HCT116 (cell line): ENCODE measurements at regions not wholly inside any gene's neighbourhood (a gene's known extent, or its start where the extent isn't known, plus 50 kb on each side); places are given as distances from the start of the nearest gene placed in this dataset.

Experiments used
- ATAC-seq: fragments of 200-7000 bp; cut with Tn5 transposase; 2 replicates; pipeline ENCODE4 v1.9.1; 2020; ENCODE audit warnings: mild to moderate bottlenecking, moderate library complexity
- BruUV-seq: library from RNA; stranded (reverse); fragments of 400-500 nt; replicated peaks from 2 replicates; lab custom pipeline; 2021; lab: Mats Ljungman, UMichigan
- CTCF ChIA-PET: fragments of 300-600 bp; sonication (Branson Sonifier 250); formaldehyde crosslinking; loops from one replicate; lab custom pipeline; 2021; ENCODE audit warnings: antibody characterized with exemption; lab: Charles Lee
- POLR2A ChIA-PET: fragments of 300-600, 350-600 bp; sonication (Branson Sonifier 250); formaldehyde crosslinking; loops from one replicate; lab custom pipeline; 2021; ENCODE audit warnings: antibody characterized with exemption; lab: Charles Lee
- RAD21 ChIA-PET, 2 experiments: fragments of 300-600 bp; sonication (Branson Sonifier 250); formaldehyde crosslinking; loops; one replicate each; lab custom pipeline; 2023; ENCODE audit warnings: low total read pairs in 2 of 2; ENCODE audit not compliant: uncharacterized antibody in 2 of 2, unreplicated experiment in 2 of 2, low non-redundant PET in 1 of 2; lab: Charles Lee
- DNase-seq: peaks from one replicate; pipeline ENCODE4 v3.0.0-alpha.2; 2010; ENCODE audit warnings: low read depth, low spot score
- H2AFZ ChIP-seq: fragments of 200-600 bp; shearing (Covaris generic), sonication (generic); 2 replicates; pipeline ENCODE4 v1.6.1; 2017; ENCODE audit warnings: low read depth, mixed run types, mixed read lengths, antibody characterized with exemption, low read length; ENCODE audit not compliant: poor library complexity, severe bottlenecking
- H3K27ac ChIP-seq: 2 replicates; pipeline ENCODE4 v1.5.1; 2012; ENCODE audit warnings: low read depth, low read length
- H3K27me3 ChIP-seq: fragments of 200-600 bp; sonication (generic); 2 replicates; pipeline ENCODE4 v1.6.1; 2016; ENCODE audit warnings: mixed run types, low read length, mixed read lengths; ENCODE audit not compliant: insufficient read depth
- H3K36me3 ChIP-seq, 2 experiments: fragments of 200-500 bp in 1 of 2; fragments of 200-600 bp in 1 of 2; sonication (Bioruptor generic) in 1 of 2; sonication (generic) in 1 of 2; 2 replicates each; pipeline versions ENCODE4 v1.5.1 to v1.6.1; 2014 to 2016; ENCODE audit warnings: low read length in 2 of 2, inconsistent platforms in 1 of 2, mixed read lengths in 1 of 2, mixed run types in 1 of 2; ENCODE audit not compliant: insufficient read depth in 2 of 2, control insufficient read depth in 1 of 2
- H3K4me1 ChIP-seq, 2 experiments: fragments of 200-600 bp in 1 of 2; sonication (generic) in 1 of 2; 2 replicates each; pipeline versions ENCODE4 v1.5.1 to v1.6.1; 2012 to 2017; ENCODE audit warnings: low read length in 2 of 2, inconsistent platforms in 1 of 2, mild to moderate bottlenecking in 1 of 2, mixed read lengths in 1 of 2, mixed run types in 1 of 2, moderate library complexity in 1 of 2; ENCODE audit not compliant: insufficient read depth in 2 of 2, control insufficient read depth in 1 of 2
- H3K4me2 ChIP-seq: fragments of 200-600 bp; sonication (generic); 2 replicates; pipeline ENCODE4 v1.6.1; 2017; ENCODE audit warnings: mixed run types, low read length, mixed read lengths
- H3K4me3 ChIP-seq, 2 experiments: fragments of 200-600 bp in 1 of 2; sonication (generic) in 1 of 2; replicated peaks in 1 of 2; 2 replicates each; pipeline ENCODE4 v1.5.1; 2011 to 2016; ENCODE audit warnings: low read length in 2 of 2, control low read depth in 1 of 2, low read depth in 1 of 2, mild to moderate bottlenecking in 1 of 2, mixed read lengths in 1 of 2, mixed run types in 1 of 2
- H3K79me2 ChIP-seq: fragments of 200-600 bp; sonication (generic); 2 replicates; pipeline ENCODE4 v1.6.1; 2017; ENCODE audit warnings: mild to moderate bottlenecking, mixed run types, low read length, moderate library complexity, mixed read lengths; ENCODE audit not compliant: insufficient read depth
- H3K9ac ChIP-seq: fragments of 200-600 bp; sonication (generic); 2 replicates; pipeline ENCODE4 v1.6.1; 2016; ENCODE audit warnings: low read length, mixed read lengths
- H3K9me2 ChIP-seq: fragments of 200-600 bp; sonication (generic), shearing (Covaris generic); 2 replicates; pipeline ENCODE4 v1.6.1; 2017; ENCODE audit warnings: mixed run types, mild to moderate bottlenecking, moderate library complexity; ENCODE audit not compliant: insufficient read depth
- H3K9me3 ChIP-seq, 2 experiments: fragments of 200-500 bp in 1 of 2; fragments of 200-600 bp in 1 of 2; sonication (Bioruptor generic) in 1 of 2; sonication (generic) in 1 of 2; 2 replicates each; pipeline ENCODE4 v1.6.1; 2014 to 2017; ENCODE audit warnings: low read length in 2 of 2, mixed read lengths in 2 of 2, inconsistent platforms in 1 of 2, low read depth in 1 of 2, mild to moderate bottlenecking in 1 of 2, mixed run types in 1 of 2, moderate library complexity in 1 of 2; ENCODE audit not compliant: control insufficient read depth in 1 of 2, insufficient read depth in 1 of 2
- H4K20me1 ChIP-seq: fragments of 200-600 bp; sonication (generic), shearing (Covaris generic); 2 replicates; pipeline ENCODE4 v1.6.1; 2017; ENCODE audit warnings: mixed run types, mild to moderate bottlenecking, moderate library complexity; ENCODE audit not compliant: insufficient read depth
- CBX3 ChIP-seq: IDR thresholded peaks from 2 replicates; pipeline ENCODE4 v1.6.1; 2012; ENCODE audit warnings: low read depth
- CEBPB ChIP-seq: IDR thresholded peaks from 2 replicates; pipeline ENCODE4 v1.6.1; 2012; ENCODE audit warnings: low read depth
- CTCF ChIP-seq, 3 experiments: fragments of 200-600 bp in 1 of 3; sonication (generic) in 1 of 3; IDR thresholded peaks in 2 of 3; conservative IDR thresholded peaks in 1 of 3; 2 replicates each; pipeline ENCODE4 v1.5.1; 2012 to 2017; ENCODE audit warnings: low read depth in 2 of 3, low read length in 2 of 3, antibody characterized with exemption in 1 of 3, borderline replicate concordance in 1 of 3, control low read depth in 1 of 3, mild to moderate bottlenecking in 1 of 3, mixed read lengths in 1 of 3, mixed run types in 1 of 3, moderate library complexity in 1 of 3; ENCODE audit not compliant: insufficient read depth in 1 of 3
- EZH2phosphoT487 ChIP-seq: fragments of 200-600 bp; IDR thresholded peaks from 2 replicates; pipeline ENCODE4 v1.6.1; 2018; ENCODE audit warnings: antibody characterized with exemption, borderline replicate concordance
- JUND ChIP-seq: IDR thresholded peaks from 2 replicates; pipeline ENCODE4 v1.6.1; 2012
- POLR2AphosphoS5 ChIP-seq: IDR thresholded peaks from 2 replicates; pipeline ENCODE4 v1.6.1; 2011; ENCODE audit warnings: mild to moderate bottlenecking, low read depth, low read length, moderate library complexity
- RAD21 ChIP-seq: IDR thresholded peaks from 2 replicates; pipeline ENCODE4 v1.6.1; 2012; ENCODE audit warnings: low read depth, mild to moderate bottlenecking
- SIN3A ChIP-seq: IDR thresholded peaks from 2 replicates; pipeline ENCODE4 v1.6.1; 2012; ENCODE audit warnings: low read depth
- SP1 ChIP-seq: IDR thresholded peaks from 2 replicates; pipeline ENCODE4 v1.6.1; 2012; ENCODE audit warnings: low read depth
- SRF ChIP-seq: IDR thresholded peaks from 2 replicates; pipeline ENCODE4 v1.6.1; 2012; ENCODE audit warnings: low read depth
- ZFX ChIP-seq: fragments of 450-650 bp; IDR thresholded peaks from 2 replicates; pipeline ENCODE4 v1.6.1; 2017
- ZNF274 ChIP-seq: fragments of 200-500 bp; sonication (Bioruptor generic); IDR thresholded peaks from 2 replicates; pipeline ENCODE4 v1.6.1; 2014; ENCODE audit warnings: mild to moderate bottlenecking, low read depth, low read length, inconsistent platforms
- intact Hi-C: fragments of 100-400 bp; cut with micrococcal nuclease; formaldehyde crosslinking; loops from 2 replicates; pipeline ENCODE4 v1.10.0; 2022
- TF ChIP-seq, protein P1 (sequence below): IDR thresholded peaks from 2 replicates; pipeline ENCODE4 v1.6.1; 2011; ENCODE audit warnings: mild to moderate bottlenecking, low read length, moderate library complexity; ENCODE audit not compliant: insufficient replicate concordance; ENCODE audit errors: extremely low read depth
- TF ChIP-seq, protein P2 (sequence below): IDR thresholded peaks from 2 replicates; pipeline ENCODE4 v1.6.1; 2012
- TF ChIP-seq, protein P3 (sequence below): IDR thresholded peaks from 2 replicates; pipeline ENCODE4 v1.6.1; 2012; ENCODE audit warnings: low read depth

GRCh38 chr18:78681934-78682333, 297.7 kb upstream of the SALL3 start:
- no peak for ATAC-seq
- ChIA-PET CTCF (no interaction called here), POLR2A (no interaction called here), RAD21 (no interaction called here)
- Histone ChIP-seq H3K27me3 (0 out of 2 replicates have a peak, but pooled peaks cover 10% of the 10 kb centered on the region), H3K4me3 (no peak overlapping the region), H3K79me2 (no peaks in the 10 kb centered on the region), H3K9me2 (no peaks in the 10 kb centered on the region), H3K9me3 (no peaks in the 10 kb centered on the region), H3K36me3 (no peaks in the 10 kb centered on the region), H3K27ac (no peak overlapping the region), H4K20me1 (no peaks in the 10 kb centered on the region), H3K9ac (no peak overlapping the region), H3K4me1 (no peaks in the 10 kb centered on the region), H3K4me2 (no peak overlapping the region), H2AFZ (no peak overlapping the region)
- no peak for TF ChIP-seq ZFX
- no peak for TF ChIP-seq SRF
- TF ChIP-seq, protein P1, sequence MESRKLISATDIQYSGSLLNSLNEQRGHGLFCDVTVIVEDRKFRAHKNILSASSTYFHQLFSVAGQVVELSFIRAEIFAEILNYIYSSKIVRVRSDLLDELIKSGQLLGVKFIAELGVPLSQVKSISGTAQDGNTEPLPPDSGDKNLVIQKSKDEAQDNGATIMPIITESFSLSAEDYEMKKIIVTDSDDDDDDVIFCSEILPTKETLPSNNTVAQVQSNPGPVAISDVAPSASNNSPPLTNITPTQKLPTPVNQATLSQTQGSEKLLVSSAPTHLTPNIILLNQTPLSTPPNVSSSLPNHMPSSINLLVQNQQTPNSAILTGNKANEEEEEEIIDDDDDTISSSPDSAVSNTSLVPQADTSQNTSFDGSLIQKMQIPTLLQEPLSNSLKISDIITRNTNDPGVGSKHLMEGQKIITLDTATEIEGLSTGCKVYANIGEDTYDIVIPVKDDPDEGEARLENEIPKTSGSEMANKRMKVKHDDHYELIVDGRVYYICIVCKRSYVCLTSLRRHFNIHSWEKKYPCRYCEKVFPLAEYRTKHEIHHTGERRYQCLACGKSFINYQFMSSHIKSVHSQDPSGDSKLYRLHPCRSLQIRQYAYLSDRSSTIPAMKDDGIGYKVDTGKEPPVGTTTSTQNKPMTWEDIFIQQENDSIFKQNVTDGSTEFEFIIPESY, result no peak
- TF ChIP-seq POLR2AphosphoS5, result no peak
- TF ChIP-seq EZH2phosphoT487, result no peak
- TF ChIP-seq RAD21, result no peak
- TF ChIP-seq SIN3A, result no peak
- no peak for TF ChIP-seq SP1
- intact Hi-C loops, result no loop called here
- no peak for DNase-seq
- BruUV-seq, result no TSS peak

- Histone ChIP-seq H3K27ac (no peak overlapping the region), H3K9ac (no peak overlapping the region), H3K9me3 (no peaks in the 10 kb centered on the region), H3K4me2 (no peak overlapping the region), H3K4me3 (no peak overlapping the region), H3K36me3 (no peaks in the 10 kb centered on the region), H3K27me3 (0 out of 2 replicates have a peak, but pooled peaks cover 10% of the 10 kb centered on the region), H3K79me2 (no peaks in the 10 kb centered on the region), H3K4me1 (no peaks in the 10 kb centered on the region), H3K9me2 (no peaks in the 10 kb centered on the region), H2AFZ (no peak overlapping the region), H4K20me1 (no peaks in the 10 kb centered on the region)
- ChIA-PET RAD21 (no interaction called here), POLR2A (no interaction called here), CTCF (no interaction called here)
- DNase-seq, result no peak
- intact Hi-C loops, result no loop called here
- BruUV-seq, result no TSS peak
- ATAC-seq, result no peak
- no peak for TF ChIP-seq ZNF274
- no peak for TF ChIP-seq CEBPB
- TF ChIP-seq CBX3, result no peak
- TF ChIP-seq JUND, result no peak
- TF ChIP-seq, protein P2, sequence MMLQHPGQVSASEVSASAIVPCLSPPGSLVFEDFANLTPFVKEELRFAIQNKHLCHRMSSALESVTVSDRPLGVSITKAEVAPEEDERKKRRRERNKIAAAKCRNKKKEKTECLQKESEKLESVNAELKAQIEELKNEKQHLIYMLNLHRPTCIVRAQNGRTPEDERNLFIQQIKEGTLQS, result no peak
- TF ChIP-seq, protein P3, sequence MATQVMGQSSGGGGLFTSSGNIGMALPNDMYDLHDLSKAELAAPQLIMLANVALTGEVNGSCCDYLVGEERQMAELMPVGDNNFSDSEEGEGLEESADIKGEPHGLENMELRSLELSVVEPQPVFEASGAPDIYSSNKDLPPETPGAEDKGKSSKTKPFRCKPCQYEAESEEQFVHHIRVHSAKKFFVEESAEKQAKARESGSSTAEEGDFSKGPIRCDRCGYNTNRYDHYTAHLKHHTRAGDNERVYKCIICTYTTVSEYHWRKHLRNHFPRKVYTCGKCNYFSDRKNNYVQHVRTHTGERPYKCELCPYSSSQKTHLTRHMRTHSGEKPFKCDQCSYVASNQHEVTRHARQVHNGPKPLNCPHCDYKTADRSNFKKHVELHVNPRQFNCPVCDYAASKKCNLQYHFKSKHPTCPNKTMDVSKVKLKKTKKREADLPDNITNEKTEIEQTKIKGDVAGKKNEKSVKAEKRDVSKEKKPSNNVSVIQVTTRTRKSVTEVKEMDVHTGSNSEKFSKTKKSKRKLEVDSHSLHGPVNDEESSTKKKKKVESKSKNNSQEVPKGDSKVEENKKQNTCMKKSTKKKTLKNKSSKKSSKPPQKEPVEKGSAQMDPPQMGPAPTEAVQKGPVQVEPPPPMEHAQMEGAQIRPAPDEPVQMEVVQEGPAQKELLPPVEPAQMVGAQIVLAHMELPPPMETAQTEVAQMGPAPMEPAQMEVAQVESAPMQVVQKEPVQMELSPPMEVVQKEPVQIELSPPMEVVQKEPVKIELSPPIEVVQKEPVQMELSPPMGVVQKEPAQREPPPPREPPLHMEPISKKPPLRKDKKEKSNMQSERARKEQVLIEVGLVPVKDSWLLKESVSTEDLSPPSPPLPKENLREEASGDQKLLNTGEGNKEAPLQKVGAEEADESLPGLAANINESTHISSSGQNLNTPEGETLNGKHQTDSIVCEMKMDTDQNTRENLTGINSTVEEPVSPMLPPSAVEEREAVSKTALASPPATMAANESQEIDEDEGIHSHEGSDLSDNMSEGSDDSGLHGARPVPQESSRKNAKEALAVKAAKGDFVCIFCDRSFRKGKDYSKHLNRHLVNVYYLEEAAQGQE, result no peak
- no peak for TF ChIP-seq RAD21
- TF ChIP-seq CTCF (IDR thresholded peaks at IDR 0.05 in 2 of 3, conservative IDR thresholded peaks at IDR 0.05 in 1 of 3; ENCODE audit: borderline replicate concordance in 1 of 3, insufficient read depth in 1 of 3, low read depth in 2 of 3, low read length in 2 of 3), result no peak
Observed at GRCh38 chr18:78682716-78683115, 296.9 kb upstream of the SALL3 start.
